ENCODE measurements at regions not wholly inside any gene's neighbourhood (a gene's known extent, or its start where the extent isn't known, plus 50 kb on each side); places are given as distances from the start of the nearest gene placed in this dataset.

- H3K9me2 ChIP-seq (ENCODE audit: low read depth, low read length), result no peaks in the 10 kb centered on the region
- H3K4me1 ChIP-seq (ENCODE audit: insufficient read depth, low read length, severe bottlenecking), result no peaks in the 10 kb centered on the region
- no peak for TF ChIP-seq EZH2 (IDR thresholded peaks at IDR 0.05; ENCODE audit: borderline replicate concordance, low read length)
- TF ChIP-seq, protein P1, sequence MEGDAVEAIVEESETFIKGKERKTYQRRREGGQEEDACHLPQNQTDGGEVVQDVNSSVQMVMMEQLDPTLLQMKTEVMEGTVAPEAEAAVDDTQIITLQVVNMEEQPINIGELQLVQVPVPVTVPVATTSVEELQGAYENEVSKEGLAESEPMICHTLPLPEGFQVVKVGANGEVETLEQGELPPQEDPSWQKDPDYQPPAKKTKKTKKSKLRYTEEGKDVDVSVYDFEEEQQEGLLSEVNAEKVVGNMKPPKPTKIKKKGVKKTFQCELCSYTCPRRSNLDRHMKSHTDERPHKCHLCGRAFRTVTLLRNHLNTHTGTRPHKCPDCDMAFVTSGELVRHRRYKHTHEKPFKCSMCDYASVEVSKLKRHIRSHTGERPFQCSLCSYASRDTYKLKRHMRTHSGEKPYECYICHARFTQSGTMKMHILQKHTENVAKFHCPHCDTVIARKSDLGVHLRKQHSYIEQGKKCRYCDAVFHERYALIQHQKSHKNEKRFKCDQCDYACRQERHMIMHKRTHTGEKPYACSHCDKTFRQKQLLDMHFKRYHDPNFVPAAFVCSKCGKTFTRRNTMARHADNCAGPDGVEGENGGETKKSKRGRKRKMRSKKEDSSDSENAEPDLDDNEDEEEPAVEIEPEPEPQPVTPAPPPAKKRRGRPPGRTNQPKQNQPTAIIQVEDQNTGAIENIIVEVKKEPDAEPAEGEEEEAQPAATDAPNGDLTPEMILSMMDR (IDR thresholded peaks at IDR 0.05; ENCODE audit: low read length), result no peak
- H2AFZ ChIP-seq (ENCODE audit: low read length), result no peak overlapping the region
- no peak overlapping the region for H3K9ac ChIP-seq (ENCODE audit: low read length)
- H3F3A ChIP-seq (ENCODE audit: insufficient read depth, low read length), result no peaks in the 10 kb centered on the region
- no peak overlapping the region for H3K27ac ChIP-seq (ENCODE audit: low read depth, low read length, poor library complexity, severe bottlenecking)
- H3K36me3 ChIP-seq (ENCODE audit: insufficient read depth, low read length), result no peaks in the 10 kb centered on the region
- no peaks in the 10 kb centered on the region for H3K9me3 ChIP-seq (ENCODE audit: low read length)
- H3K4me2 ChIP-seq (ENCODE audit: low read length), result no peak overlapping the region
- no peaks in the 10 kb centered on the region for H4K20me1 ChIP-seq (ENCODE audit: insufficient read depth, low read length)
- H3K79me2 ChIP-seq (ENCODE audit: insufficient read depth, low read length), result no peaks in the 10 kb centered on the region
- H3K4me3 ChIP-seq (ENCODE audit: low read depth, low read length, poor library complexity, severe bottlenecking), result no peak overlapping the region
- H3K27me3 ChIP-seq (ENCODE audit: insufficient read depth, low read length), result no peaks in the 10 kb centered on the region
These were observed 198.4 kb downstream of the POU4F1 start for GRCh38 chr13:78404846-78405360.

GRCh38 chr13:78402708-78403400 is 200.5 kb downstream of the POU4F1 start:
- no peaks in the 10 kb centered on the region for H3F3A ChIP-seq (ENCODE audit: insufficient read depth, low read length)
- no peak overlapping the region for H3K27ac ChIP-seq (ENCODE audit: low read depth, low read length, poor library complexity, severe bottlenecking)
- H3K4me2 ChIP-seq (ENCODE audit: low read length), result no peak overlapping the region
- no peaks in the 10 kb centered on the region for H3K27me3 ChIP-seq (ENCODE audit: insufficient read depth, low read length)
- H3K79me2 ChIP-seq (ENCODE audit: insufficient read depth, low read length), result no peaks in the 10 kb centered on the region
- no peaks in the 10 kb centered on the region for H3K4me1 ChIP-seq (ENCODE audit: insufficient read depth, low read length, severe bottlenecking)
- no peaks in the 10 kb centered on the region for H4K20me1 ChIP-seq (ENCODE audit: insufficient read depth, low read length)
- H2AFZ ChIP-seq (ENCODE audit: low read length), result no peak overlapping the region
- no peaks in the 10 kb centered on the region for H3K36me3 ChIP-seq (ENCODE audit: insufficient read depth, low read length)
- no peaks in the 10 kb centered on the region for H3K9me2 ChIP-seq (ENCODE audit: low read depth, low read length)
- no peak overlapping the region for H3K4me3 ChIP-seq (ENCODE audit: low read depth, low read length, poor library complexity, severe bottlenecking)
- no peaks in the 10 kb centered on the region for H3K9me3 ChIP-seq (ENCODE audit: low read length)
- H3K9ac ChIP-seq (ENCODE audit: low read length), result no peak overlapping the region
- no peak for TF ChIP-seq EZH2 (IDR thresholded peaks at IDR 0.05; ENCODE audit: borderline replicate concordance, low read length)
- TF ChIP-seq, protein P1 (IDR thresholded peaks at IDR 0.05; ENCODE audit: low read length), result no peak

GRCh38 chr13:78401873-78402707 is 201.3 kb downstream of the POU4F1 start:
- no peak overlapping the region for H3K9ac ChIP-seq (ENCODE audit: low read length)
- H3K9me2 ChIP-seq (ENCODE audit: low read depth, low read length), result no peaks in the 10 kb centered on the region
- no peaks in the 10 kb centered on the region for H3K4me1 ChIP-seq (ENCODE audit: insufficient read depth, low read length, severe bottlenecking)
- no peaks in the 10 kb centered on the region for H3K27me3 ChIP-seq (ENCODE audit: insufficient read depth, low read length)
- no peak overlapping the region for H2AFZ ChIP-seq (ENCODE audit: low read length)
- no peak overlapping the region for H3K27ac ChIP-seq (ENCODE audit: low read depth, low read length, poor library complexity, severe bottlenecking)
- H3K4me2 ChIP-seq (ENCODE audit: low read length), result no peak overlapping the region
- no peak overlapping the region for H3K4me3 ChIP-seq (ENCODE audit: low read depth, low read length, poor library complexity, severe bottlenecking)
- H3K36me3 ChIP-seq (ENCODE audit: insufficient read depth, low read length), result no peaks in the 10 kb centered on the region
- H3K9me3 ChIP-seq (ENCODE audit: low read length), result no peaks in the 10 kb centered on the region
- TF ChIP-seq, protein P1 (IDR thresholded peaks at IDR 0.05; ENCODE audit: low read length), result no peak
- no peak for TF ChIP-seq EZH2 (IDR thresholded peaks at IDR 0.05; ENCODE audit: borderline replicate concordance, low read length)
- no peaks in the 10 kb centered on the region for H3F3A ChIP-seq (ENCODE audit: insufficient read depth, low read length)
- no peaks in the 10 kb centered on the region for H3K79me2 ChIP-seq (ENCODE audit: insufficient read depth, low read length)
- no peaks in the 10 kb centered on the region for H4K20me1 ChIP-seq (ENCODE audit: insufficient read depth, low read length)

Data from OCI-LY1 (cell line).